Tibial artery (tissue), 4 donors: ENCODE measurements at regions not wholly inside any gene's neighbourhood (a gene's known extent, or its start where the extent isn't known, plus 50 kb on each side); places are given as distances from the start of the nearest gene placed in this dataset.

Experiments used
- DNase-seq, 2 donors: peaks; one replicate each; pipeline ENCODE4 v3.0.0-alpha.2; 2019
- H3K27ac ChIP-seq, 2 donors: fragments of 200-600 bp; sonication (generic) in 1 of 2; 1 replicate in 1 of 2; 2 replicates in 1 of 2; pipeline ENCODE4 v1.5.1; 2018 to 2019; ENCODE audit warnings: mild to moderate bottlenecking in 1 of 2
- H3K27me3 ChIP-seq, 2 donors: fragments of 200-600 bp; sonication (generic) in 1 of 2; one replicate each; pipeline versions ENCODE4 v1.5.1 to v1.6.0; 2016 to 2019
- H3K36me3 ChIP-seq, 3 donors: fragments of 200-600 bp; sonication (generic) in 2 of 3; one replicate each; pipeline ENCODE4 v1.5.1; 2016 to 2019; ENCODE audit warnings: mild to moderate bottlenecking in 2 of 3
- H3K4me1 ChIP-seq, 4 donors: fragments of 200-600 bp; sonication (generic) in 2 of 4; 1 replicate in 3 of 4; 2 replicates in 1 of 4; pipeline ENCODE4 v1.5.1; 2016 to 2019
- H3K4me3 ChIP-seq, 2 donors: fragments of 200-600 bp; sonication (generic) in 1 of 2; 1 replicate in 1 of 2; 2 replicates in 1 of 2; pipeline ENCODE4 v1.5.1; 2018 to 2019; ENCODE audit warnings: mild to moderate bottlenecking in 2 of 2
- H3K9me3 ChIP-seq, 3 donors: fragments of 200-600 bp; sonication (generic) in 1 of 3; one replicate each; pipeline ENCODE4 v1.5.1; 2016 to 2019
- intact Hi-C: fragments of 100-400 bp; cut with DNase I; formaldehyde crosslinking; loops from one replicate; pipeline ENCODE4 v1.15.0; 2023; ENCODE audit warnings: low total_unique reads
- TF ChIP-seq, protein P1 (sequence below), 2 experiments: fragments of 200-600 bp in 1 of 2; fragments of 450-650 bp in 1 of 2; IDR thresholded peaks; one replicate each; pipeline ENCODE4 v1.5.1; 2017 to 2019; ENCODE audit warnings: antibody characterized with exemption in 2 of 2, mild to moderate bottlenecking in 1 of 2, moderate library complexity in 1 of 2

DNA sequence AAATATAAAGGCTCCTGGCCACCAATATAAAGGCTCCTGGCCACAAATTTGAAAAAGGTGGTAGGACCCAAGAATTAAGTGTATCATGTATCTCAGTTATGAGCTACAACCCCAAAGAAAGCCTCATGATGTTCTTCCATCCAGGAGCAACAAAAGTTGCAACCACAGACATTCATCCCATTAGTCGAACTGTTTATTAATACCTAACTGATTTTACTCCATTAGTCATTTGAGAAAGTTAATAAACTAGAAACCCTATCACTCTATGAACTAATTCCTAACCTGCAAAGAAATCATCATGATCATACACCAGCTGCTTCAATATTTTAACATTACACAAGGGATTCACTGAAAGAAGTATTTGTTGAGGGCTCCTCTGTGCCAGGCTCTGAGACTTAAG is 253.2 kb upstream of the GRIP1 start:
- H3K36me3 ChIP-seq: no peaks in the 10 kb centered on the region
- TF ChIP-seq, protein P1, sequence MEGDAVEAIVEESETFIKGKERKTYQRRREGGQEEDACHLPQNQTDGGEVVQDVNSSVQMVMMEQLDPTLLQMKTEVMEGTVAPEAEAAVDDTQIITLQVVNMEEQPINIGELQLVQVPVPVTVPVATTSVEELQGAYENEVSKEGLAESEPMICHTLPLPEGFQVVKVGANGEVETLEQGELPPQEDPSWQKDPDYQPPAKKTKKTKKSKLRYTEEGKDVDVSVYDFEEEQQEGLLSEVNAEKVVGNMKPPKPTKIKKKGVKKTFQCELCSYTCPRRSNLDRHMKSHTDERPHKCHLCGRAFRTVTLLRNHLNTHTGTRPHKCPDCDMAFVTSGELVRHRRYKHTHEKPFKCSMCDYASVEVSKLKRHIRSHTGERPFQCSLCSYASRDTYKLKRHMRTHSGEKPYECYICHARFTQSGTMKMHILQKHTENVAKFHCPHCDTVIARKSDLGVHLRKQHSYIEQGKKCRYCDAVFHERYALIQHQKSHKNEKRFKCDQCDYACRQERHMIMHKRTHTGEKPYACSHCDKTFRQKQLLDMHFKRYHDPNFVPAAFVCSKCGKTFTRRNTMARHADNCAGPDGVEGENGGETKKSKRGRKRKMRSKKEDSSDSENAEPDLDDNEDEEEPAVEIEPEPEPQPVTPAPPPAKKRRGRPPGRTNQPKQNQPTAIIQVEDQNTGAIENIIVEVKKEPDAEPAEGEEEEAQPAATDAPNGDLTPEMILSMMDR (IDR thresholded peaks at IDR 0.05): no peak
- H3K4me3 ChIP-seq: no peak overlapping the region
- H3K9me3 ChIP-seq: no peaks in the 10 kb centered on the region
- no peak for DNase-seq
- no peak overlapping the region for H3K27ac ChIP-seq
- intact Hi-C loops: no loop called here
- H3K4me1 ChIP-seq: no peaks in the 10 kb centered on the region
- H3K27me3 ChIP-seq: no peaks in the 10 kb centered on the region

DNA sequence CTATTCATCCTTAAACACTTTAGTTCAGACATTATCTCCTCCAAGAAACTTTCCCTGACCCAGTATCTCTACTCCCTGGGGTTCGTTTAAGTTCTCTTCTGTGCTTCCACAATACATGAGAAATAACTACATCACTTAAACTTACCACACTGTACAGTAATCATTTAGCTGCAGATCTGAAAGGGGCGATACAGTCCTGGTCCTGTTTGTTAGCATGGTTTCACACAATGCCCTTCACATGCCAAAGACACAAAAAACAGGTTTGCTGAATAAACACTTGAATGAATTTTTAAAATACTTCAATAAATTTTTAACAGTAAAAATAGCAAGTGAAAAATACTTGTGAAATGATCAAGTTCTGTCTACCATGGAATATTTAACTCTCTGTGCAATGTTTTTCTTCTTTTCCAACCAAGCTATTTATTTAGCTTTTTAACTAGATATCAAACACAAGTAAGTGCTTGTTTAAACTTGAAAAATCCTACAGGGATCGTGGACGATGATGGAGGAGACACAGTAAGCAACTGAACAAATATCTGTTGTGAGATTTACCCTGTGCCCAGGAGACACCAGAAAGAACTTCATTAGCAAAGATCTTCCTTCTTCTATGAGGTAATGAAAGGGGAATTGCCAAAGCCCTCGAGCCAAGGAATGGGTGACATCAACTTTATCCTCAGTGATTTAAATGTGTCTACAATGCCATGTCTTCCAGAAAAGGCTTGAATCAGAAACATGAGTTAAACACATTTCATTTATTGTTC is 255.6 kb upstream of the GRIP1 start:
- no peak overlapping the region for H3K4me3 ChIP-seq
- TF ChIP-seq, protein P1 (IDR thresholded peaks at IDR 0.05): no peak
- no peaks in the 10 kb centered on the region for H3K9me3 ChIP-seq
- H3K36me3 ChIP-seq: no peaks in the 10 kb centered on the region
- H3K27me3 ChIP-seq: no peaks in the 10 kb centered on the region
- H3K27ac ChIP-seq: no peak overlapping the region
- H3K4me1 ChIP-seq: no peaks in the 10 kb centered on the region
- intact Hi-C loops: no loop called here
- no peak for DNase-seq

DNA sequence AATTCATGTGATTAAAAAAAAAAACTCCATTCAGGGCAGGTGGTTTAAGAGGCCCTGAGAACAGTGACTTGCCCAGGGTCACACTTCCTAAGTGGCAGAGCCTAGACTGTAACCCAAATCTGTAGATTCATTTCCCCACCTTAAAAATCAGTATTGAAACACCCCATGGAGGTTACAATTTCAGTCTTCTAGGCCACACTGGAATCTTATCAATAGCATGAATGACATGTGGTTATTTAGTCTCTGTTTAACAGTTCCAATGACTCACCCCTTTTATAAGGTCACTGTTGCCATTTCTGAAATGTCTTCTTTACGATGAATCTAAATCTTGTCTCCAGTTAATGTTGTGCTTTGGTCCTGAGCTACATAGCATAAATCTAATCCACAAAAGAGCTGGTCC is 262.3 kb upstream of the GRIP1 start:
- Histone ChIP-seq H3K27me3 (no peaks in the 10 kb centered on the region), H3K36me3 (no peaks in the 10 kb centered on the region), H3K4me1 (no peaks in the 10 kb centered on the region), H3K27ac (no peak overlapping the region), H3K9me3 (no peaks in the 10 kb centered on the region), H3K4me3 (no peak overlapping the region)
- intact Hi-C loops: no loop called here
- TF ChIP-seq, protein P1 (IDR thresholded peaks at IDR 0.05): no peak
- DNase-seq: no peak

DNA sequence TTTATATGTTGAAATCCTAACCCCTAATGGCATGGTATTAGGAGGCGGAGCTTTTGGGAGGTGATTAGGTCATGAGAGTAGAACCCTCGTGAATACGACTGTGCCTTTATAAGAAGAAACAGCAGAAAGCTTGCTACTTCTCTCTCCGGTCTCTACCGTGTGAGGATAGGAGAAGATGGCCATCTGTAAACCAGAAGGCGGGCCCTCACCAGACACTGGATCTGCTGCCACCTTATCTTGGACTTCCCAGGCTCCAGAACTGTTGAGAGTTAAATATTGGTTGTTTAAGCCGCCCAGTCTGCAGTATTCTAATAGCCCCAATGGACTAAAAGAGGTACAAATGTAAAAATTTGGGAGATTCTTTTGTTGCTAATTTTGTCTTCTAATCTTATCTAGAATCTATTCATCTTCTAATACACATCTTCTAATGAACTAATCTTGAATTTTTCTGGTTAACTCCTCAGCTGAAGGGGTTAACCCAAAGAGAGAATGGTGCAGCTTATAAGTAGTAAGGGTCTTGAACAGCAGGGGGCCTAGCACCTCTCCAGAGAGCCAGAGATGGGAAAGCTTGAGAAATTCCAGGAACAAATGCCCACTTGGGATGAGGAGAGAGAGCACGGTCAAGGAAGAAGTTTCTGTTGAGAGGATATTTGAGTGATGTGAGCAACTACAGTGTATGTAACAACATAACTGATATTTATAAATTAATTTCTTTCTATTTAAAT is 264.0 kb upstream of the GRIP1 start:
- no peak for DNase-seq
- H3K9me3 ChIP-seq: no peaks in the 10 kb centered on the region
- no peaks in the 10 kb centered on the region for H3K36me3 ChIP-seq
- intact Hi-C loops: no loop called here
- H3K27me3 ChIP-seq: no peaks in the 10 kb centered on the region
- no peak overlapping the region for H3K4me3 ChIP-seq
- H3K27ac ChIP-seq: no peak overlapping the region
- no peaks in the 10 kb centered on the region for H3K4me1 ChIP-seq
- TF ChIP-seq, protein P1 (IDR thresholded peaks at IDR 0.05): no peak

DNA sequence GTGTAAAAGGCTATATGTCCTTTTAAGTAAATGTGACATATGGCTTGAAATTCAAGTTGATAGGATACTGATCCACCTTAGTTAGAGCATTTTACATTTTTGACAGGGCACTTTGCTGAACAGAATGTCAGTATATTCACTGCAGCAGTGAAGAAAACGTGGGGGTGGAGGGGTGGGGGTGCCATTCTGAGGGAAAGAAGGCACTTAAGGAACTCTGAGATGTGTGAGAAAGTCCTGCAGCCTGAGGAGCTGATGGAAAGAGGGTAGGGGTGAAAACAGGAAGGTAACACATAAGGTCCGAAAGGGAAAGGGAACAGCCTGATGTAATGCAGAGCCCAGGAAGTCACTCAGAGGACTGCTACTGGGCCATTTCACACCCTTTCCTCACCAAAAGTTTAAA is 265.5 kb upstream of the GRIP1 start:
- no peaks in the 10 kb centered on the region for H3K4me1 ChIP-seq
- no peak overlapping the region for H3K27ac ChIP-seq
- intact Hi-C loops: no loop called here
- DNase-seq: no peak
- no peaks in the 10 kb centered on the region for H3K9me3 ChIP-seq
- no peaks in the 10 kb centered on the region for H3K36me3 ChIP-seq
- TF ChIP-seq, protein P1 (IDR thresholded peaks at IDR 0.05): no peak
- no peak overlapping the region for H3K4me3 ChIP-seq
- no peaks in the 10 kb centered on the region for H3K27me3 ChIP-seq
